D721Med (cell line): ENCODE measurements at regions not wholly inside any gene's neighbourhood (a gene's known extent, or its start where the extent isn't known, plus 50 kb on each side); places are given as distances from the start of the nearest gene placed in this dataset.

Experiments used
- DNase-seq: peaks from one replicate; pipeline ENCODE4 v3.0.0; 2011; ENCODE audit warnings: low spot score; ENCODE audit not compliant: insufficient read length
- FAIRE-seq: peaks from 2 replicates; lab custom pipeline; 2011; peaks lifted over from hg19 to GRCh38; lab: Jason Lieb, UNC
- CTCF ChIP-seq: IDR thresholded peaks from 2 replicates; pipeline ENCODE4 v1.5.1; 2012; ENCODE audit warnings: mild to moderate bottlenecking, control low read depth; ENCODE audit not compliant: insufficient read depth; ENCODE audit errors: missing control alignments

GRCh38 chr6:93048381-93048780 is 371.0 kb downstream of the EPHA7 start:
- no peak for FAIRE-seq
- DNase-seq, result no peak
- TF ChIP-seq CTCF, result no peak

- TF ChIP-seq CTCF, result no peak
- no peak for DNase-seq
- FAIRE-seq, result no peak
Observed at GRCh38 chr6:93047033-93047432, 372.3 kb downstream of the EPHA7 start.

- TF ChIP-seq CTCF, result no peak
- no peak for FAIRE-seq
- DNase-seq, result no peak
Observed at GRCh38 chr6:93045156-93045555, 374.2 kb downstream of the EPHA7 start.

GRCh38 chr6:93040375-93040774 is 379.0 kb downstream of the EPHA7 start:
- no peak for DNase-seq
- no peak for TF ChIP-seq CTCF
- no peak for FAIRE-seq

- TF ChIP-seq CTCF, result peak; percentile 56
- FAIRE-seq (peak; percentile 38), DNase-seq (no peak)
Observed at GRCh38 chr6:93036835-93037234, 382.5 kb downstream of the EPHA7 start.

- no peak for DNase-seq
- no peak for FAIRE-seq
- no peak for TF ChIP-seq CTCF
Observed at GRCh38 chr6:93035756-93036155, 383.6 kb downstream of the EPHA7 start.

GRCh38 chr6:93021235-93021915 is 398.0 kb downstream of the EPHA7 start:
- FAIRE-seq (peak; percentile 73), DNase-seq (no peak)
- TF ChIP-seq CTCF, result no peak
